UCSD-AML1 (cell line): ENCODE measurements at regions not wholly inside any gene's neighbourhood (a gene's known extent, or its start where the extent isn't known, plus 50 kb on each side); places are given as distances from the start of the nearest gene placed in this dataset.
"Not testable (repeated sequence)": the region's sequence is repeated elsewhere in the genome, so short reads cannot be mapped to it uniquely, and the experiment has no call there.

ENCODE experiments used
- DNase-seq: peaks from one replicate; lab custom pipeline; 2025; ENCODE audit not compliant: unreplicated experiment; lab: John Stamatoyannopoulos, UW

GRCh38 chr6:8982668-8983067, 547.3 kb upstream of the SLC35B3 start:
- no peak for DNase-seq

GRCh38 chr6:8973395-8973794, 538.0 kb upstream of the SLC35B3 start:
- DNase-seq, result no peak

GRCh38 chr6:8969747-8970146, 534.4 kb upstream of the SLC35B3 start:
- DNase-seq, result no peak

- no peak for DNase-seq
Observed at GRCh38 chr6:8958894-8959511, 523.7 kb upstream of the SLC35B3 start.

GRCh38 chr6:8953310-8953709, 518.0 kb upstream of the SLC35B3 start:
- no peak for DNase-seq

GRCh38 chr6:8948733-8949132, 513.4 kb upstream of the SLC35B3 start:
- no peak for DNase-seq

GRCh38 chr6:8947900-8948299, 512.6 kb upstream of the SLC35B3 start:
- DNase-seq, result no peak

GRCh38 chr6:8944548-8944947, 509.2 kb upstream of the SLC35B3 start:
- DNase-seq, result no peak

- no peak for DNase-seq
Observed at GRCh38 chr6:8943073-8943472, 507.7 kb upstream of the SLC35B3 start.

GRCh38 chr6:8941577-8941976, 506.2 kb upstream of the SLC35B3 start:
- no peak for DNase-seq

GRCh38 chr6:8940356-8940755, 505.0 kb upstream of the SLC35B3 start:
- DNase-seq, result no peak

GRCh38 chr6:8939615-8940014, 504.3 kb upstream of the SLC35B3 start:
- no peak for DNase-seq

- DNase-seq, result no peak
Observed at GRCh38 chr6:8934318-8934717, 499.0 kb upstream of the SLC35B3 start.

GRCh38 chr6:8930009-8930408, 494.7 kb upstream of the SLC35B3 start:
- no peak for DNase-seq

GRCh38 chr6:8920244-8920643, 484.9 kb upstream of the SLC35B3 start:
- DNase-seq, result not testable (repeated sequence)

GRCh38 chr6:8918196-8918595, 482.9 kb upstream of the SLC35B3 start:
- DNase-seq, result no peak

GRCh38 chr6:8914700-8915099, 479.4 kb upstream of the SLC35B3 start:
- no peak for DNase-seq

- DNase-seq, result no peak
Observed at GRCh38 chr6:8908638-8909037, 473.3 kb upstream of the SLC35B3 start.

- DNase-seq, result no peak
Observed at GRCh38 chr6:8906699-8907098, 471.4 kb upstream of the SLC35B3 start.

- DNase-seq, result no peak
Observed at GRCh38 chr6:8905757-8906156, 470.4 kb upstream of the SLC35B3 start.

GRCh38 chr6:8904754-8905153, 469.4 kb upstream of the SLC35B3 start:
- DNase-seq, result no peak

GRCh38 chr6:8900056-8900455, 464.7 kb upstream of the SLC35B3 start:
- no peak for DNase-seq

- no peak for DNase-seq
Observed at GRCh38 chr6:8889514-8889913, 454.2 kb upstream of the SLC35B3 start.

GRCh38 chr6:8888468-8888867, 453.1 kb upstream of the SLC35B3 start:
- no peak for DNase-seq
